HG02973 (cell line): ENCODE measurements at regions not wholly inside any gene's neighbourhood (a gene's known extent, or its start where the extent isn't known, plus 50 kb on each side); places are given as distances from the start of the nearest gene placed in this dataset.
"Not testable (repeated sequence)": the region's sequence is repeated elsewhere in the genome, so short reads cannot be mapped to it uniquely, and the experiment has no call there.

Source experiments
- ATAC-seq: cut with Tn5 transposase; IDR thresholded peaks from one replicate; pipeline ENCODE4 v1.9.1; 2021; ENCODE audit warnings: moderate library complexity; ENCODE audit not compliant: unreplicated experiment

DNA sequence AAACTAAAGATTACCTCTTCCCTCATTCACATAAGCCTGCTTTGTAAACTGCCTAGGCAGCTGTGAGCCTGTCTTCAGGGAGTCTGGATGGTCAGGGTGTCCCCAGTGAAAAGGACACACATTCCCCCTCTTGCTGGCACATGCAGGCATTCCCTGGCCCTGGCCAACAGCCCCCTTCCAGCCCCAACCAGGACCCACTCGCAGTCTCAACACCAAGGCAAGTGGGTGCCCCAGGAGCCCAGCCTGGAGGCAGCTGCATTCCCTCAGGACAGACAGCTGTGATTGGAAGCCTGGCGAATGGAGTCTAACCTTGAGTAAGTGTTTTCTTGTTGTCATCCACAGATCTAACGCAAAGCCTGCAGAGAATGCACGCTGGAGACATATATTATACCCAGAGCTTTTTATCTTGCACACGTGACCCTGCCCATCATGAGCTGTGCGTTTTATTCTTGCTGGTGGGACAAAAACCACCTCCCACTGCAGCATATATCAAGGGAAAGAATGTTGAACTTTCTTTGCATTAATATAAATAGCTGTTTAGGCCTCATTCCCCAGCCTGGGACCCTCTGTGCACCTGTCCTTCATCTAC lies 95.0 kb upstream of the LHX1 start:
- no peak for ATAC-seq

- ATAC-seq: no peak
Measured at GRCh38 chr17:36842963-36843558, 94.2 kb upstream of the LHX1 start.

GRCh38 chr17:36844013-36844412 lies 93.3 kb upstream of the LHX1 start:
- ATAC-seq: no peak

DNA sequence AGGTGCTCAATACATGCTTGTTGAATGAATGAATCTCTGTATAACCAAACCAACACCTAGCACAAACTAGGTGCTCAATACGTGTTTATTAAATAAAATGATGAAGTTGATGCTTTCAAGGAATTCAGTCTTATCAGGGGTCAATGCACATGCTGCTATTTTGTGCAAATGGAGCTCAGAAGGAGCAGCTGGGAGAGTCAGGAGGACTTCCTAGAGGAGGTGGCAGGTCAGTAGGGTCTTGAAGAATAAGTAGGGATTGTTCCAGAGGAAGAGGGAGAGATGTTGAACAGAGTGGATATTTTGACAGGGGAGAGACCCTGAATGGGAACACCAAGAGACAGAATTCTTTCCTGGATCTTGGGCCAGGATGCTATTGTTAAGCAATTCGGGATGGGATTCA lies 92.7 kb upstream of the LHX1 start:
- ATAC-seq: no peak

DNA sequence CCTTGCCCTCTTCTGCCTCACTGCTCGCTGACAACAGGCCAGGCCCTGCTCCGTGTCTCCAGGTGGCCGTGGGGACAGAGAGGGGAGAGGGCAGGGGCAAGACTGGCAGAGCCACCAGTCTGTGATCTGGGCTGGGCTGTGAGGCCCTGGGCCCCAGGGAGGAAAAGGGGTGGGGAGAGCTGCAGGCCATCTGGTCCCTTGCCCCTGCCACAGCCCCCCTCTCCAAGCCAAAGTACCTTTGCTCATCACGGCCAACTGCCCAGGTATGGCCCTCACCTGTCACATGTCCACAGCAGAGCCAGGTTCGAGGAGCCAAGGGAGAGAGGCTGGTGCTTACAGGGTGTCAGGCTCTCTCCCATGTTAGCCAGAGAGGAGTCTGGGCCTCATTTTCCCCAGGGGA lies 91.4 kb upstream of the LHX1 start:
- ATAC-seq: no peak

- no peak for ATAC-seq
Measured at GRCh38 chr17:36846410-36847292, 90.6 kb upstream of the LHX1 start.

GRCh38 chr17:36848008-36848902 lies 89.0 kb upstream of the LHX1 start:
- no peak for ATAC-seq

GRCh38 chr17:36849020-36849419 lies 88.3 kb upstream of the LHX1 start:
- not testable (repeated sequence) for ATAC-seq

DNA sequence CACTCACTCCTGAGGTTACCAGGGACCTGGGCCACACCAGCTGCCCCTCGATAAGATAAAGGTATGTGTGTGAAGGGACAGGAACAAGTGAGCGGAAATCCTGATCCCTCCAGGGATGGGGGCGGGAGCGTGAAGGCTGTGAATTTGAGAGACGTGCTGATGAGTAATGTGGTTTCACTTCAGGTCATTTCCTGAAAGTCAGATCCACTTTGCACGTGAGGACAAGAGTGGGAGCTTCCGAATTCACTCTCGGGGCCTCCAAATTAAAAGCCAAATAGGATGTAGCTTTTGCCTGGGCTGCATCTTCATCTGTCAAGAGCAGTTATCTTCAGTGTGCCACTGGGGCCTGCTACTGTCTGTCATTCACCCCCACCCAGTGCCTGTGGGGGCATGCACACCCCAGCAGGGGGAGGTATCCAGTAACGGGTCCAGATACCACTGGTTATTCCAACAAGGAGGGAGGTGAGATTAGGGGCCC lies 87.4 kb upstream of the LHX1 start:
- ATAC-seq: no peak

GRCh38 chr17:36850790-36851189 lies 86.5 kb upstream of the LHX1 start:
- ATAC-seq: no peak

GRCh38 chr17:36851250-36851649 lies 86.0 kb upstream of the LHX1 start:
- no peak for ATAC-seq

DNA sequence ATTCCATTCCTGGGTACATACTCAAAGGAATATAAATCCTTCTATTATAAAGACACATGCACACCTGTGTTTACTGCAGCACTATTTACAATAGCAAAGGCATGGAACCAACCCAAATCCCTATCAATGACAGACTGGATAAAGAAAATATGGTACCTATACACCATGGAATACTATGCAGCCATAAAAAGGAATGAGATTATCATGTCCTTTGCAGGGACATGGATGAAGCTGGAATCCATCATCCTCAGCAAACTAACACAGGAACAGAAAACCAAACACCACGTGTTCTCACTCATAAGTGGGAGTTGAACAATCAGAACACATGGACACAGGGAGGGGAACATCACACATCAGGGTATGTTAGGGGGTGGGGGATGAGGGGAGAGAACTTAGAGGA lies 84.8 kb upstream of the LHX1 start:
- ATAC-seq: not testable (repeated sequence)

DNA sequence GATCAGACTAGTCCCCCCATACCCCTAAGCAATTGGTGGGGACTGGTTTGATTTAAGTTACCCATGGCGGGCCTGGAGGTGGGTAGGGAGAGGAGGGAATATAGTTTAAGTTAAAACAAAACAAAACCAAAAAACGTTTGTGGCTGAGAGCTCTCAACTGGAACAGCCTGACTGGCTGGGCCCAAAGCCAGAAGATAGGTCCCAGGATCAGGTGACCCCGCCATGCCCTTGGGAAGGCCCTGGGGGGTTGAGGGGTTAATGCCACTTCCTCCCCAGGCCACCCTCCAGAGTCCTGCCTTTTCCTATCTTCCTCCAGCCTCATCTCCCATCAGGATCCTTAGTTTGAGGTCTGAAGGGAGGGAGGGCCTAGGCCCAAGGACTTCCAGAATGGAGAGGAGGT lies 82.3 kb upstream of the LHX1 start:
- ATAC-seq: no peak

DNA sequence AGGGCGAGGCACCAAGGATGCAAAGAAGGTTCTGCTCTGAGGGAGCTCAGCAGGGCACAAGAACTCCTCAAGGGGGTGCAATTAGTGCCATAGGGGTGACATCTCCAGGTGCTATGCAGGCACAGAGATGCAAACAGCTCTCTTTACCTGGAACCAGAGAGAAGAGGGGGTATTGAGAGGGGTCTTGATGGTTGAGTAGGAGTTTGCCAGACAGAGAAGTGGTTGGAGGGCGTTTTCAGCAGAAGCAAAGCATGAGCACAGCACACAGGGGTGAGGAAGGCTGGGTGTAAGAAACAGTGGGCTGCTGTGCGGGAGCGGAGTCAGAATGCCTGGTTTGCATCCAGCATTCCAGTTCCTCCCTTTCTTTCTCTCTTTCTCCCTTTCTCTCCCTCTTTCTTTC lies 81.8 kb upstream of the LHX1 start:
- no peak for ATAC-seq

DNA sequence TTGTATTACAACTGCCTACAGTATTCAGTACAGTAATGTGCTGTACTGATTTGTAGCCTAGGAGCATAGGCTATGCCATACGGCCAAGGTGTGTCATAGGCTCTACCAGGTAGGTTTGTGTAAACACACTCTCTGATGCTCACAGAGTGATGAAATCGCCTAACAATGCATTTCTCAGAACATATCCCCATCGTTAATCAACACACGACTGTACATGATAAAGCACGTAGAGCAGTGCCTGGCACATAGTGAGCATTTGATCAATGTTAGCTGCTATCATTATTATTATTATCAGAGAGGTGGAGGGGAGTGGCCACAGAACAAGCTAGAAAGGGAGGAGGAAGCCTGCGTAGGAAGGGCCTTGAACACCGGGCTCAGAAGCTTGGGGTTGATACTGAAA lies 81.1 kb upstream of the LHX1 start:
- ATAC-seq: no peak

DNA sequence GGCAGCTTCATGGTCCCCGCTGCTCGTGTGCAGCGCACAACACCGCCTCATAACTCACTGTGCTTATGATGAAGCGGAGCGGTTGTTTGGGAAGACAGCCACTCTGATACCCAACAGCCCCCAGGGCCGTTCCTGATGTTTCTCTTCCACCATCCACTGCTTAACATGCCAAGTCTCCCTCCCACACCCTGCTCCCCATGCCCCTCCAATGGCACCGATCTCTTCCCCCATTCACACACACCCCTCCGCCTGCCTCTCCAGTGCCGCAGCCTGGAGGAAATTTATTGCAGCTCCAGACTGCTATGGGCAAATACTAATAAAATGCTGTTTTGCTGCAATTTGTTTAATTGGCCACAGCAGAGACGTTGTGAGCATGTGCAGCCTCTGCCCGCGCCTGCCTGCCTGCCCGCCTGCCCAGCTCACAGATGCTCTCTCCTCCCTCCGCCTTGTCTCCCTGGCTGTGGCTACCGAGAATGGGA lies 80.3 kb upstream of the LHX1 start:
- ATAC-seq: no peak

DNA sequence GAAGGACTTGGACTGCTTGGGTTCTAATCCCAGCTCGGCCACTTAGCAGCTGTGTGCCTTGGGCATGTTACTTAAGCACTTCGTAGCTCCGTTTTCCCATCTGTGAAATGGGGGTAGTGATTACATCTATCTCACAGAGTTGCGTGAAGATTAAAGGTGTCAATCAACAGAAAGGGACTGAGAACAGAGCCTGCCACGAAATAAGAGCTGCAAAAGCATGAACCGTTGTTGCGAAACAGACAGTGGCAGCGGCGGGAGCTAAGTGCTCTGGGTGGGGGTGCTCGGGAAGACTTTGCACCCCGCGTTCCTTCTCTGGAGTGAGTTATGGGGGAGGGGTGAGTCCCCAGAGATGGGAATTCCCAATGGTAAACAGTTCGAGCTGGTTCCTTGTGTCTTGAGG lies 79.6 kb upstream of the LHX1 start:
- no peak for ATAC-seq

DNA sequence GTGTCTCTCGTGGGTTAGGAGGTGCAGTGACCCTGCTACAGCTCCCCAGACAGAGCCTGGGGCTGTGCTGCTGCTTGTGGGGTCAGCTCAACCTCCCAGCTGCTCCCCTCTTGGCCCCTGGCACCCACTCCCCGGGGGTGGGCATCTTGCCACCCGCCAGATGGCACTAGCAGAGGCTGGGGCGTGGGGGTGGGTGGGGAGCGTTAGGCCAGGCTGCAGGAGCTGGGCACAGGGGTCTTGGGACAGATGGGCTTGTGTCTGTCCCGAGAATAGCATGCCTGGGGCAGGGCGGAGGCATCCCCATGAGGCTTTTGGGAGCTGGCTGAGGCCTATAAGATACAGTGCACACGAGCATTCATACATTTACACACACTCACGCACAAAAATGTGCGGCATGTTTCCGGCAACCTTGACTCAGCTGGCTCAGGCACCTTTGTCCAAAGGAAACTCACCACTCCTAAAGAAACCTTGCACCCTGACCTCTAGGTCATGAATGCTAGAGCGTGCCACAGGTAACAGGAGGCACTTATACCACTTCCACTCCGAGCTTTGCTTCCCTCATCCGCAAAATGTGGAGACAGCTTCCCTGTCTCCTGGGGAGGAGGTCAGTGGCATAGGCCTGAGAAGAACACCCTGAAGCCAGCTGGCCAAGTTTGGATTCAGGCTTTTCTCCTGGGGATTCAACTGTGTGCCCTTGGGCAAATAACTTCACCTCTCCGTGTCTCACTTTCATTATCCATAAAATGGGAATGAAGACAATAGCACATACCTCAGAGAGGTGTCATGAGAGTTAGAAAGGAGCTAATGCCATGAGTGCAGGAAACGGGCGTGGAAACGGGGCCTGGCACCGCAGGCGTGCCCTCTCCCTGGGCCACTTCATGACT lies 78.9 kb upstream of the LHX1 start:
- ATAC-seq: no peak

- no peak for ATAC-seq
Measured at GRCh38 chr17:36859003-36859300, 78.3 kb upstream of the LHX1 start.

- ATAC-seq: no peak
Measured at GRCh38 chr17:36859706-36860105, 77.6 kb upstream of the LHX1 start.
